Sigmoid colon (tissue), 6 donors: ENCODE measurements at regions not wholly inside any gene's neighbourhood (a gene's known extent, or its start where the extent isn't known, plus 50 kb on each side); places are given as distances from the start of the nearest gene placed in this dataset.

Experiments
- DNase-seq: peaks from one replicate; pipeline ENCODE4 v3.0.0-alpha.2; 2019
- H3K27ac ChIP-seq, 4 donors: fragments of 200-600 bp; sonication (generic); one replicate each; pipeline ENCODE4 v1.5.1; 2016 to 2019; ENCODE audit warnings: mild to moderate bottlenecking in 1 of 4
- H3K27me3 ChIP-seq, 3 donors: fragments of 200-600 bp; sonication (generic); one replicate each; pipeline ENCODE4 v1.5.1; 2019; ENCODE audit warnings: mild to moderate bottlenecking in 1 of 3
- H3K36me3 ChIP-seq, 4 donors: fragments of 200-600 bp; sonication (generic); one replicate each; pipeline ENCODE4 v1.5.1; 2016 to 2019
- H3K4me1 ChIP-seq, 4 donors: fragments of 200-600 bp; sonication (generic); one replicate each; pipeline ENCODE4 v1.5.1; 2017 to 2019
- H3K4me3 ChIP-seq, 4 donors: fragments of 200-600 bp; sonication (generic); one replicate each; pipeline ENCODE4 v1.5.1; 2017 to 2019; ENCODE audit warnings: mild to moderate bottlenecking in 2 of 4, moderate library complexity in 1 of 4
- H3K9me3 ChIP-seq, 4 donors: fragments of 200-600 bp in 3 of 4; sonication (generic) in 3 of 4; one replicate each; pipeline versions ENCODE4 v1.5.1 to v1.6.1; 2013 to 2019
- CTCF ChIP-seq, 4 experiments: fragments of 450-650 bp in 3 of 4; fragments of 200-600 bp in 1 of 4; IDR thresholded peaks; one replicate each; pipeline ENCODE4 v1.5.1; 2016 to 2019; ENCODE audit warnings: antibody characterized with exemption in 4 of 4, mild to moderate bottlenecking in 3 of 4, moderate library complexity in 2 of 4
- EP300 ChIP-seq, 4 donors: sonication (generic); formaldehyde crosslinking; IDR thresholded peaks; one replicate each; pipeline ENCODE4 v1.6.1; 2017; ENCODE audit warnings: antibody characterized with exemption in 4 of 4
- POLR2A ChIP-seq, 2 donors: fragments of 450-650 bp; IDR thresholded peaks; one replicate each; pipeline ENCODE4 v1.6.1; 2016; ENCODE audit warnings: antibody characterized with exemption in 2 of 2, mild to moderate bottlenecking in 2 of 2, moderate library complexity in 2 of 2
- POLR2AphosphoS5 ChIP-seq, 4 donors: sonication (generic); formaldehyde crosslinking; IDR thresholded peaks; one replicate each; pipeline ENCODE4 v1.6.1; 2017; ENCODE audit warnings: antibody characterized with exemption in 4 of 4
- WGBS, 2 donors: extraction: QIAGEN DNeasy Blood & Tissue Kit; methylation state at CpG; one replicate each; pipeline ENCODE4 v1.1.7; 2013; 5-methylcytosine and 5-hydroxymethylcytosine counted together
- intact Hi-C: fragments of 100-400 bp; cut with DNase I; formaldehyde crosslinking; loops from one replicate; pipeline ENCODE4 v1.15.1; 2023
- donor health status: healthy with polysubstance abuse.
- donor health status: healthy.

GRCh38 chr16:81185416-81185815 lies 53.1 kb upstream of the BCO1 start:
- Histone ChIP-seq H3K9me3 (no peaks in the 10 kb centered on the region), H3K27me3 (no peaks in the 10 kb centered on the region), H3K4me1 (peaks cover 0 to 27% (median 14%) of the 10 kb centered on the region in 4 donors), H3K36me3 (no peaks in the 10 kb centered on the region), H3K27ac (no peak overlapping the region), H3K4me3 (no peak overlapping the region)
- TF ChIP-seq POLR2AphosphoS5 (IDR thresholded peaks at IDR 0.05) (no peak), POLR2A (IDR thresholded peaks at IDR 0.05) (no peak), EP300 (IDR thresholded peaks at IDR 0.05) (no peak), CTCF (IDR thresholded peaks at IDR 0.05) (no peak)
- DNase-seq = no peak
- intact Hi-C loops = no loop called here
- 86 to 87% methylated on average over 10 of the region's 10 CpGs for WGBS, 2 donors

DNA sequence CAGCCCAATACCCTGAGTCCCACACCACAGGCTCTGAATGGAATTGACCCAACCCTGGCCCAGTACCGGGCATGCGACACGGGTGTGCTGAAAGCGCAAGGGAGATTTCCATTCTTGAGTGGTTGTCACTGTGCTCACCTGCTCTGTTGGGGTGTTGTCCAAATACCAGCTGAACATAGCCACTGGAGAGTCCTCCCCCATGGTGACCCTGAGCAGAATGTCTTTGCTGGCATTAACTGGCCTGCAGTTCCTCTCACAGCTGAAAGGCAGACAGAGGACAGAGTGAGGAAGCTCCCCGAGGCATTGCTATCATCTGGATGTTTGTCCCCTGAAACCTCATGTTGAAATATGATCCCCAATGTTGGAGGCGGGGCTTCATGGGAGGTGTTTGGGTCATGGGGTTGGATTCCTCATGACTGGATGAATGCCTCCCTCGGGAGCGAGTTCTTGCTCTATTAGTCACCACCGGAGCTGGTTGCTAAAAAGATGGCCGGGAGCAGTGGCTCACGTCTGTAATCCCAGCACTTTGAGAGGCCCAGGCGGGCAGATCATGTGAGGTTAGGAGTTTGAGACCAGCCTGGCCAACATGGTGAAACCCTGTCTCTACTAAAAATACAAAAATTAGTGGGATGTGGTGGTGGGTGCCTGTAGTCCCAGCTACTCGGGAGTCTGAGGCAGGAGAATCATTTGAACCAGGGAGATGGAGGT lies 57.3 kb upstream of the BCO1 start:
- intact Hi-C loops = no loop called here

GRCh38 chr16:81180578-81180977 lies 57.9 kb upstream of the BCO1 start:
- no peaks in the 10 kb centered on the region for H3K27me3 ChIP-seq

More for the DNA sequence above, 57.3 kb upstream of the BCO1 start:
- TF ChIP-seq POLR2A (IDR thresholded peaks at IDR 0.05) (no peak), POLR2AphosphoS5 (IDR thresholded peaks at IDR 0.05) (peak in 3 of 4 donors; percentile 26 to 82 (median 46)), EP300 (IDR thresholded peaks at IDR 0.05) (peak in 2 of 4 donors; percentile 40 to 61)
- H3K9me3 ChIP-seq = no peaks in the 10 kb centered on the region
- H3K27me3 ChIP-seq = no peaks in the 10 kb centered on the region
- H3K4me3 ChIP-seq = peak overlapping the region in 1 of 4 donors; percentile 10
- no peaks in the 10 kb centered on the region for H3K36me3 ChIP-seq
- peak; percentile 94 for DNase-seq
- 38 to 48% methylated on average over 13 of the region's 13 CpGs for WGBS, 2 donors
- H3K4me1 ChIP-seq = peaks cover 0 to 14% (median 2%) of the 10 kb centered on the region in 4 donors
- H3K27ac ChIP-seq = peak overlapping the region; percentile 57 to 83 (median 68)

GRCh38 chr16:81179219-81179618 lies 59.3 kb upstream of the BCO1 start:
- DNase-seq = no peak
- H3K4me3 ChIP-seq = no peak overlapping the region
- H3K4me1 ChIP-seq = peaks cover 0 to 22% (median 13%) of the 10 kb centered on the region in 4 donors
- H3K27me3 ChIP-seq = no peaks in the 10 kb centered on the region
- TF ChIP-seq CTCF (IDR thresholded peaks at IDR 0.05) (no peak), EP300 (IDR thresholded peaks at IDR 0.05) (no peak)
- intact Hi-C loops = no loop called here
- WGBS, 2 donors = 84 to 91% methylated on average over 7 of the region's 7 CpGs
- no peak overlapping the region for H3K27ac ChIP-seq
- H3K36me3 ChIP-seq = no peaks in the 10 kb centered on the region
- no peaks in the 10 kb centered on the region for H3K9me3 ChIP-seq

More at GRCh38 chr16:81180578-81180977, 57.9 kb upstream of the BCO1 start:
- DNase-seq = no peak
- no peaks in the 10 kb centered on the region for H3K36me3 ChIP-seq
- WGBS, 2 donors = 65 to 70% methylated on average over 6 of the region's 6 CpGs
- intact Hi-C loops = no loop called here
- peaks cover 0 to 15% (median 3%) of the 10 kb centered on the region in 4 donors for H3K4me1 ChIP-seq
- TF ChIP-seq EP300 (IDR thresholded peaks at IDR 0.05) = no peak
- no peak for TF ChIP-seq POLR2AphosphoS5 (IDR thresholded peaks at IDR 0.05)
- no peak for TF ChIP-seq CTCF (IDR thresholded peaks at IDR 0.05)
- no peak for TF ChIP-seq POLR2A (IDR thresholded peaks at IDR 0.05)
- H3K27ac ChIP-seq = peak overlapping the region; percentile 57 to 83 (median 68)
- H3K9me3 ChIP-seq = no peaks in the 10 kb centered on the region
- peak overlapping the region in 1 of 4 donors; percentile 10 for H3K4me3 ChIP-seq

- Histone ChIP-seq H3K4me1 (peaks cover 0 to 15% (median 7%) of the 10 kb centered on the region in 4 donors), H3K36me3 (no peaks in the 10 kb centered on the region), H3K4me3 (no peak overlapping the region), H3K27me3 (no peaks in the 10 kb centered on the region), H3K27ac (peak overlapping the region in 2 of 4 donors; percentile 10 to 47), H3K9me3 (no peaks in the 10 kb centered on the region)
- TF ChIP-seq POLR2A (IDR thresholded peaks at IDR 0.05) (no peak), EP300 (IDR thresholded peaks at IDR 0.05) (no peak), CTCF (IDR thresholded peaks at IDR 0.05) (no peak), POLR2AphosphoS5 (IDR thresholded peaks at IDR 0.05) (no peak)
- intact Hi-C loops = no loop called here
- no peak for DNase-seq
- WGBS, 2 donors = 65 to 78% methylated on average over 7 of the region's 7 CpGs
These were observed 63.1 kb upstream of the BCO1 start for GRCh38 chr16:81175325-81175891.
